ENCODE measurements at regions not wholly inside any gene's neighbourhood (a gene's known extent, or its start where the extent isn't known, plus 50 kb on each side); places are given as distances from the start of the nearest gene placed in this dataset.
A peak's percentile ranks its signal among the peaks of the same experiment; 100 is the strongest.

DNA sequence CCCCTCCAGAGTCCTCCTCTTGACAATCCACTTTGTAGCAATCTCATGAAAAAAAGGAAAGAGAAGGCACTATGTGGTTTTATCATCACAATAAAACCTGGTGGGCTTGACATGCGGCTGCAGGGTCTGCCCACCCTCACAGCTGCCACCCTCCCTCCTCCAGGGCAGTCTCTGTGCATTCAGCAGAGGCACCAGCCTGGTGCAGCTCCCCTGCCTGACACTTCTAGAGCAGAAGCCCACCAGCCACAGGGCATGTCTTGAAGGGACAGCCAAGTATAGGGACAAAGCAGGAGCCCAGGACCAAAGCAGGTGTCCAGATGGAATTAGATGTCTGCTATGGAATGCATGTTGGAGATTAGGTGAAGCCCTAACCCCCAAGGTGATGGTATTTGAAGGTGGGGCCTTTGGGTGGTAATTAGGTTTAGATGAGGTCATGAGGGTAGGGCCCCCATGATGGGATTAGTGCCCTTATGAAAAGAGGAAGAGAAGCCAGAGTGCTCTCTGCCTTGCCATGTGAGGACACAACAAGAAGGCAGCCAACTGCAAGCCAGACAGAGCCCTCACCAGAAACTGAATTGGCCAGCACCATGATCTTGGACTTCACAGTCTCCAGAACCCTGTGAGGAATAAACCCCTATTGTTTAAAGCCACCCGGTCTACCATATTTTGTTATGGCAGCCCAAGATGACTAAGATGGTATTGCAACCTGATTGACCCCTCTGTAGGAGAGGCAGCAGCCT, 86.9 kb downstream of the MCFD2 start:
- Mint-ChIP-seq H3K4me3 (ENCODE audit: unreplicated experiment) (peak overlapping the region; percentile 45), H3K9me3 (ENCODE audit: unreplicated experiment) (no peaks in the 10 kb centered on the region), H3K36me3 (ENCODE audit: low read depth, unreplicated experiment) (peaks cover 3% of the 10 kb centered on the region), H3K4me1 (ENCODE audit: unreplicated experiment) (peaks cover 13% of the 10 kb centered on the region), H3K27ac (ENCODE audit: unreplicated experiment) (no peak overlapping the region), H3K27me3 (ENCODE audit: unreplicated experiment) (peaks cover 9% of the 10 kb centered on the region)
- TF ChIP-seq CTCF (IDR thresholded peaks at IDR 0.05; ENCODE audit: unreplicated experiment): no peak
- DNase-seq (ENCODE audit: low spot score): no peak

- Mint-ChIP-seq H3K27me3 (ENCODE audit: unreplicated experiment) (peaks cover 9% of the 10 kb centered on the region), H3K9me3 (ENCODE audit: unreplicated experiment) (no peaks in the 10 kb centered on the region), H3K4me3 (ENCODE audit: unreplicated experiment) (peak overlapping the region; percentile 45), H3K27ac (ENCODE audit: unreplicated experiment) (no peak overlapping the region), H3K36me3 (ENCODE audit: low read depth, unreplicated experiment) (peaks cover 3% of the 10 kb centered on the region), H3K4me1 (ENCODE audit: unreplicated experiment) (peaks cover 13% of the 10 kb centered on the region)
- TF ChIP-seq CTCF (IDR thresholded peaks at IDR 0.05; ENCODE audit: unreplicated experiment): no peak
- DNase-seq (ENCODE audit: low spot score): no peak
Measured at GRCh38 chr2:46828135-46828438, 87.5 kb downstream of the MCFD2 start.

DNA sequence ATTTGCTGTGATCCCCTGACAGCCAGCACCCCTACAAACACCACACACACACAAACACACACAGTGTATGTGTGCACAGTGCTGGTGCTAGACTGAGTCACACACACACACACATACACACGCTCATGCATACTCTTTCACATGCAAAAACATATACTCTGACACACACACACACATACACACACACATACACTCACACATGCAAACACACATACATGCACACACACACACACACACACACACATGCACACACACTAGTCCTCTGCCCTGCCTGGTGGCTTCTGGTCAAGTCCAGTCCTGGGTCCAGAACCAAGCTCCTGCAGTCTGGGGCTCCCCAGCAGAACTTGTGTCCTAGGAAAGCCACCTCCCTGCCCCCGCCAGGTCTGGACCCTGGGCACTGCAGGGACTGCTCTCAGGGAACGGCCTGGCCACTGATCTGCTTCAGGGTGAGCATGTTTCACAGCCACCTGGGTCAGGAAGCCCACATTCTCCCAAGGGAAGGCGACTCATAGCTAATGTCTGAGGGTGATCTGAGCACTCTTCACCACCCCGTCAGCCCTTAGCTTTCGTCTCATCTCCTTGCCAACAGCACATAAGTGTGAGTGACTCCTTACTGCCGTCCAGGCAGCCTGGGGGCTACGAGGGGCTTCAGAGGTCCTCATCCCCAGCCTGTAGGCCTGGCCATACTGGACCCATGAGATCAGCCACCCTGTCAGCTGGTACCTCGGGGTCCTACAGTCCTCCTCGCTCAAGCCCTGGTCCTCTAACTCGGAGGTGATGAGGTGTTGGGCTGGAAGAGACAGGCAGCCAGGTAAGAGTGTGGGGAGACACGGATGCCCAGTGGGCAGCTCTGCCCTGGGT, 88.1 kb downstream of the MCFD2 start:
- H3K36me3 Mint-ChIP-seq (ENCODE audit: low read depth, unreplicated experiment): peaks cover 3% of the 10 kb centered on the region
- DNase-seq (ENCODE audit: low spot score): no peak
- H3K27ac Mint-ChIP-seq (ENCODE audit: unreplicated experiment): no peak overlapping the region
- no peak for TF ChIP-seq CTCF (IDR thresholded peaks at IDR 0.05; ENCODE audit: unreplicated experiment)
- H3K4me1 Mint-ChIP-seq (ENCODE audit: unreplicated experiment): peaks cover 16% of the 10 kb centered on the region
- no peaks in the 10 kb centered on the region for H3K9me3 Mint-ChIP-seq (ENCODE audit: unreplicated experiment)
- H3K4me3 Mint-ChIP-seq (ENCODE audit: unreplicated experiment): no peak overlapping the region
- peaks cover 9% of the 10 kb centered on the region for H3K27me3 Mint-ChIP-seq (ENCODE audit: unreplicated experiment)

GRCh38 chr2:46826569-46827245, 88.9 kb downstream of the MCFD2 start:
- H3K27me3 Mint-ChIP-seq (ENCODE audit: unreplicated experiment): peaks cover 9% of the 10 kb centered on the region
- TF ChIP-seq CTCF (IDR thresholded peaks at IDR 0.05; ENCODE audit: unreplicated experiment): no peak
- H3K4me1 Mint-ChIP-seq (ENCODE audit: unreplicated experiment): peaks cover 18% of the 10 kb centered on the region
- DNase-seq (ENCODE audit: low spot score): no peak
- no peak overlapping the region for H3K4me3 Mint-ChIP-seq (ENCODE audit: unreplicated experiment)
- H3K9me3 Mint-ChIP-seq (ENCODE audit: unreplicated experiment): no peaks in the 10 kb centered on the region
- H3K36me3 Mint-ChIP-seq (ENCODE audit: low read depth, unreplicated experiment): peaks cover 3% of the 10 kb centered on the region
- H3K27ac Mint-ChIP-seq (ENCODE audit: unreplicated experiment): no peak overlapping the region
